ENCODE measurements at regions not wholly inside any gene's neighbourhood (a gene's known extent, or its start where the extent isn't known, plus 50 kb on each side); places are given as distances from the start of the nearest gene placed in this dataset.

GRCh38 chr12:58776144-58776543, 144.2 kb downstream of the LRIG3 start:
- TF ChIP-seq CTCF (IDR thresholded peaks at IDR 0.05; ENCODE audit: insufficient read depth, low read length, poor library complexity, severe bottlenecking), result no peak
- no peak for TF ChIP-seq EZH2phosphoT487 (conservative IDR thresholded peaks at IDR 0.05; ENCODE audit: low read length)
